IMR-90 (cell line): ENCODE measurements at regions not wholly inside any gene's neighbourhood (a gene's known extent, or its start where the extent isn't known, plus 50 kb on each side); places are given as distances from the start of the nearest gene placed in this dataset.
A peak's percentile ranks its signal among the peaks of the same experiment; 100 is the strongest.

ENCODE experiments used
- ATAC-seq: fragments of 200-7000 bp; cut with Tn5 transposase; 2 replicates; pipeline ENCODE4 v1.9.1; 2020; ENCODE audit warnings: low read depth, mild to moderate bottlenecking, moderate library complexity
- BruUV-seq: library from RNA; stranded (reverse); fragments of 400-500 nt; replicated peaks from 2 replicates; lab custom pipeline; 2021; lab: Mats Ljungman, UMichigan
- CTCF ChIA-PET: fragments of 300-600 bp; formaldehyde crosslinking; extraction: SDS; loops from one replicate; lab custom pipeline; 2021; ENCODE audit warnings: antibody characterized with exemption; lab: Yijun Ruan, JAX
- POLR2A ChIA-PET: fragments of 300-600 bp; sonication (Branson Sonifier 250); formaldehyde crosslinking; loops from one replicate; lab custom pipeline; 2022; ENCODE audit warnings: antibody characterized with exemption; ENCODE audit not compliant: unreplicated experiment; lab: Charles Lee
- DNase-seq: peaks from one replicate; pipeline ENCODE4 v3.0.0; 2013
- H2AFZ ChIP-seq: replicated peaks from 2 replicates; pipeline ENCODE3; 2013; ENCODE audit warnings: low read length, mild to moderate bottlenecking; ENCODE audit not compliant: poor library complexity
- H2AK5ac ChIP-seq: 2 replicates; pipeline ENCODE4 v1.6.1; 2013; ENCODE audit warnings: low read depth, low read length, inconsistent platforms
- H2AK9ac ChIP-seq: replicated peaks from 2 replicates; pipeline ENCODE3; 2013; ENCODE audit warnings: mild to moderate bottlenecking, low read depth, low read length, moderate library complexity; ENCODE audit not compliant: poor library complexity
- H2BK120ac ChIP-seq: 2 replicates; pipeline ENCODE4 v1.6.1; 2013; ENCODE audit warnings: low read depth, low read length, inconsistent platforms
- H2BK15ac ChIP-seq: 3 replicates; pipeline ENCODE4 v1.6.1; 2013; ENCODE audit warnings: low read depth, low read length, inconsistent platforms
- H2BK20ac ChIP-seq: 2 replicates; pipeline ENCODE4 v1.6.1; 2013; ENCODE audit warnings: low read depth, mild to moderate bottlenecking, inconsistent platforms, low read length, moderate library complexity
- H2BK5ac ChIP-seq: 2 replicates; pipeline ENCODE4 v1.6.1; 2013; ENCODE audit warnings: mild to moderate bottlenecking, low read depth, low read length, inconsistent platforms; ENCODE audit not compliant: poor library complexity, severe bottlenecking
- H3K14ac ChIP-seq: replicated peaks from 2 replicates; pipeline ENCODE4 v1.6.1; 2013; ENCODE audit warnings: low read depth, low read length, inconsistent platforms
- H3K18ac ChIP-seq: 2 replicates; pipeline ENCODE4 v1.6.1; 2013; ENCODE audit warnings: low read depth, low read length, control low read depth
- H3K23ac ChIP-seq: 2 replicates; pipeline ENCODE4 v1.6.1; 2013; ENCODE audit warnings: low read depth, low read length, inconsistent platforms
- H3K27ac ChIP-seq: 2 replicates; pipeline ENCODE4 v1.5.1; 2013; ENCODE audit warnings: mild to moderate bottlenecking, control low read depth, low read length; ENCODE audit not compliant: insufficient read depth
- H3K27me3 ChIP-seq: 2 replicates; pipeline ENCODE4 v1.6.1; 2013; ENCODE audit warnings: low read length; ENCODE audit not compliant: control insufficient read depth, insufficient read depth
- H3K36me3 ChIP-seq: 2 replicates; pipeline ENCODE4 v1.6.1; 2013; ENCODE audit warnings: low read length, mixed read lengths; ENCODE audit not compliant: control insufficient read depth, insufficient read depth
- H3K4ac ChIP-seq: 2 replicates; pipeline ENCODE4 v1.6.1; 2013; ENCODE audit warnings: low read depth, low read length, inconsistent platforms
- H3K4me1 ChIP-seq: 2 replicates; pipeline ENCODE4 v1.6.1; 2013; ENCODE audit warnings: low read length, mixed read lengths; ENCODE audit not compliant: control insufficient read depth, insufficient read depth
- H3K4me2 ChIP-seq: 2 replicates; pipeline ENCODE4 v1.6.1; 2013; ENCODE audit warnings: low read depth, mild to moderate bottlenecking, control low read depth, low read length, moderate library complexity
- H3K4me3 ChIP-seq: 2 replicates; pipeline ENCODE4 v1.5.1; 2013; ENCODE audit warnings: low read depth, mild to moderate bottlenecking, control low read depth, low read length, moderate library complexity; ENCODE audit not compliant: insufficient read depth
- H3K56ac ChIP-seq: 2 replicates; pipeline ENCODE4 v1.6.1; 2013; ENCODE audit warnings: low read length, inconsistent platforms; ENCODE audit not compliant: insufficient read depth; ENCODE audit errors: extremely low read depth
- H3K79me1 ChIP-seq, 2 experiments: 2 replicates each; pipeline ENCODE4 v1.6.1; 2013; ENCODE audit warnings: low read length in 2 of 2, inconsistent platforms in 1 of 2, low read depth in 1 of 2
- H3K9ac ChIP-seq: 2 replicates; pipeline ENCODE4 v1.6.1; 2013; ENCODE audit warnings: low read depth, low read length, control low read depth
- H3K9me1 ChIP-seq: 2 replicates; pipeline ENCODE4 v1.6.1; 2013; ENCODE audit warnings: low read length, inconsistent platforms; ENCODE audit not compliant: insufficient read depth
- H3K9me3 ChIP-seq: 2 replicates; pipeline ENCODE4 v1.6.1; 2013; ENCODE audit warnings: low read length; ENCODE audit not compliant: control insufficient read depth, insufficient read depth
- H4K20me1 ChIP-seq: 2 replicates; pipeline ENCODE4 v1.6.1; 2013; ENCODE audit warnings: low read length, inconsistent platforms; ENCODE audit not compliant: insufficient read depth
- H4K5ac ChIP-seq: 2 replicates; pipeline ENCODE4 v1.6.1; 2013; ENCODE audit warnings: mild to moderate bottlenecking, low read depth, low read length, control low read depth
- H4K8ac ChIP-seq, 2 experiments: 2 replicates each; pipeline ENCODE4 v1.6.1; 2013; ENCODE audit warnings: low read depth in 2 of 2, low read length in 2 of 2, control low read depth in 1 of 2, inconsistent platforms in 1 of 2
- H4K91ac ChIP-seq: 2 replicates; pipeline ENCODE4 v1.6.1; 2013; ENCODE audit warnings: low read depth, low read length, inconsistent platforms; ENCODE audit not compliant: insufficient read depth
- CEBPB ChIP-seq: IDR thresholded peaks from 2 replicates; pipeline ENCODE4 v1.6.1; 2012; ENCODE audit warnings: low read depth, low read length, improper control_type of control experiment
- MXI1 ChIP-seq: IDR thresholded peaks from 2 replicates; pipeline ENCODE4 v1.6.1; 2012; ENCODE audit warnings: low read depth, mild to moderate bottlenecking, low read length, moderate library complexity, borderline replicate concordance
- WGBS, 2 experiments: methylation state at CpG; one replicate each; pipeline versions ENCODE4 v1.1.5 to v1.1.7; 2013; ENCODE audit warnings: missing lambda C conversion rate in 2 of 2; ENCODE audit not compliant: insufficient read length in 1 of 2; ENCODE audit errors: extremely low coverage in 2 of 2; 5-methylcytosine and 5-hydroxymethylcytosine counted together
- dilution Hi-C: fragments of 300-500 bp; cut with HindIII; formaldehyde crosslinking; loops from one replicate; pipeline ENCODE4 v1.14.3; 2018; ENCODE audit warnings: low sequenced_read_pairs; ENCODE audit not compliant: unreplicated experiment
- in situ Hi-C: fragments of 300-500 bp; cut with MboI; formaldehyde crosslinking; loops from 3 replicates; pipeline ENCODE4 v1.14.3; 2019; ENCODE audit warnings: low sequenced_read_pairs, inconsistent platforms, mixed read lengths
- intact Hi-C: fragments of 100-400 bp; cut with micrococcal nuclease; formaldehyde crosslinking; loops from 2 replicates; pipeline ENCODE4 v1.10.0; 2022

- intact Hi-C loops: no loop called here
- ATAC-seq: no peak; the same call in 1 of the 2 replicates
- H3K9me3 ChIP-seq: no peaks in the 10 kb centered on the region
- no peak overlapping the region for H2BK15ac ChIP-seq
- no peaks in the 10 kb centered on the region for H3K4me1 ChIP-seq
- H2BK120ac ChIP-seq: no peak overlapping the region
- no CpG with 5 or more reads among the region's 4 CpGs for WGBS, 2 experiments
- H4K5ac ChIP-seq: no peak overlapping the region
- dilution Hi-C loops: no loop called here
- H4K8ac ChIP-seq: no peak overlapping the region
- DNase-seq: peak; percentile 27
- no peak overlapping the region for H2BK20ac ChIP-seq
- H2AFZ ChIP-seq: peak overlapping the region; percentile 32
- no peak overlapping the region for H3K4ac ChIP-seq
- no peak overlapping the region for H3K23ac ChIP-seq
- no peak overlapping the region for H2AK5ac ChIP-seq
- no peaks in the 10 kb centered on the region for H4K20me1 ChIP-seq
- in situ Hi-C loops: no loop called here
- no peak overlapping the region for H2AK9ac ChIP-seq
- H3K79me1 ChIP-seq: no peaks in the 10 kb centered on the region
- no peaks in the 10 kb centered on the region for H3K27me3 ChIP-seq
- no peaks in the 10 kb centered on the region for H3K36me3 ChIP-seq
- no peak for TF ChIP-seq MXI1
- peak; percentile 60 for TF ChIP-seq CEBPB
- no peak overlapping the region for H3K4me2 ChIP-seq
- H4K91ac ChIP-seq: no peak overlapping the region
- H3K14ac ChIP-seq: no peak overlapping the region
- no TSS peak for BruUV-seq
- POLR2A ChIA-PET: no interaction called here
- no peak overlapping the region for H3K18ac ChIP-seq
- no peak overlapping the region for H3K4me3 ChIP-seq
- H3K56ac ChIP-seq: no peak overlapping the region
- H3K9ac ChIP-seq: no peak overlapping the region
- H3K27ac ChIP-seq: no peak overlapping the region
- H3K9me1 ChIP-seq: no peaks in the 10 kb centered on the region
- no peak overlapping the region for H2BK5ac ChIP-seq
- CTCF ChIA-PET: no interaction called here
Measured at GRCh38 chr6:21402368-21402767, 191.2 kb upstream of the SOX4 start.
